Neuron (in vitro differentiated cells): ENCODE measurements at regions not wholly inside any gene's neighbourhood (a gene's known extent, or its start where the extent isn't known, plus 50 kb on each side); places are given as distances from the start of the nearest gene placed in this dataset.
A peak's percentile ranks its signal among the peaks of the same experiment; 100 is the strongest.

Experiments used
- H2AFZ ChIP-seq: one replicate; pipeline ENCODE4 v1.6.1; 2013; ENCODE audit warnings: low read depth, mild to moderate bottlenecking, inconsistent platforms, low read length, moderate library complexity
- H3K27me3 ChIP-seq: one replicate; pipeline ENCODE4 v1.6.1; 2013; ENCODE audit warnings: low read length; ENCODE audit not compliant: insufficient read depth
- H3K36me3 ChIP-seq: one replicate; pipeline ENCODE4 v1.6.1; 2013; ENCODE audit warnings: low read length; ENCODE audit not compliant: insufficient read depth
- H3K4me1 ChIP-seq: one replicate; pipeline ENCODE4 v1.6.1; 2013; ENCODE audit warnings: low read length; ENCODE audit not compliant: insufficient read depth
- H3K4me3 ChIP-seq: 2 replicates; pipeline ENCODE4 v1.5.1; 2013; ENCODE audit warnings: mild to moderate bottlenecking, low read length, moderate library complexity
- H3K9me3 ChIP-seq: one replicate; pipeline ENCODE4 v1.6.1; 2013; ENCODE audit warnings: low read length

GRCh38 chr11:43578346-43579170 is 102.0 kb upstream of the HSD17B12 start:
- H3K27me3 ChIP-seq, result peaks cover 69% of the 10 kb centered on the region
- peak overlapping the region; percentile 53 for H3K4me3 ChIP-seq
- H2AFZ ChIP-seq, result no peak overlapping the region
- no peaks in the 10 kb centered on the region for H3K36me3 ChIP-seq
- peaks cover 58% of the 10 kb centered on the region for H3K4me1 ChIP-seq
- H3K9me3 ChIP-seq, result no peaks in the 10 kb centered on the region

- Histone ChIP-seq H2AFZ (peak overlapping the region; percentile 88), H3K4me1 (peaks cover 52% of the 10 kb centered on the region), H3K9me3 (no peaks in the 10 kb centered on the region), H3K27me3 (peaks cover 70% of the 10 kb centered on the region), H3K4me3 (peak overlapping the region; percentile 53), H3K36me3 (no peaks in the 10 kb centered on the region)
Measured at GRCh38 chr11:43579171-43579918, 101.2 kb upstream of the HSD17B12 start.

GRCh38 chr11:43579919-43580276 is 100.6 kb upstream of the HSD17B12 start:
- H2AFZ ChIP-seq, result no peak overlapping the region
- H3K9me3 ChIP-seq, result no peaks in the 10 kb centered on the region
- H3K4me1 ChIP-seq, result peaks cover 46% of the 10 kb centered on the region
- peaks cover 73% of the 10 kb centered on the region for H3K27me3 ChIP-seq
- no peaks in the 10 kb centered on the region for H3K36me3 ChIP-seq
- H3K4me3 ChIP-seq, result peak overlapping the region; percentile 53

GRCh38 chr11:43580735-43581369 is 99.7 kb upstream of the HSD17B12 start:
- Histone ChIP-seq H3K4me1 (peaks cover 44% of the 10 kb centered on the region), H2AFZ (peak overlapping the region; percentile 63), H3K27me3 (peaks cover 78% of the 10 kb centered on the region), H3K9me3 (no peaks in the 10 kb centered on the region), H3K4me3 (peak overlapping the region; percentile 30), H3K36me3 (no peaks in the 10 kb centered on the region)

- H3K36me3 ChIP-seq, result no peaks in the 10 kb centered on the region
- H3K9me3 ChIP-seq, result no peaks in the 10 kb centered on the region
- H3K27me3 ChIP-seq, result peaks cover 83% of the 10 kb centered on the region
- H3K4me3 ChIP-seq, result peak overlapping the region; percentile 30
- peak overlapping the region; percentile 63 for H2AFZ ChIP-seq
- peaks cover 37% of the 10 kb centered on the region for H3K4me1 ChIP-seq
Measured at GRCh38 chr11:43581370-43582023, 99.0 kb upstream of the HSD17B12 start.

- Histone ChIP-seq H3K27me3 (peaks cover 81% of the 10 kb centered on the region), H3K4me1 (peaks cover 30% of the 10 kb centered on the region), H3K4me3 (no peak overlapping the region), H3K9me3 (no peaks in the 10 kb centered on the region), H2AFZ (no peak overlapping the region), H3K36me3 (no peaks in the 10 kb centered on the region)
Measured at GRCh38 chr11:43582024-43582862, 98.3 kb upstream of the HSD17B12 start.

GRCh38 chr11:43582863-43583462 is 97.6 kb upstream of the HSD17B12 start:
- H3K4me3 ChIP-seq, result no peak overlapping the region
- H3K27me3 ChIP-seq, result peaks cover 80% of the 10 kb centered on the region
- peaks cover 23% of the 10 kb centered on the region for H3K4me1 ChIP-seq

GRCh38 chr11:43583548-43583947 is 97.0 kb upstream of the HSD17B12 start:
- H3K27me3 ChIP-seq, result peaks cover 74% of the 10 kb centered on the region
- H3K36me3 ChIP-seq, result no peaks in the 10 kb centered on the region
- peaks cover 17% of the 10 kb centered on the region for H3K4me1 ChIP-seq
- no peak overlapping the region for H2AFZ ChIP-seq
- H3K9me3 ChIP-seq, result no peaks in the 10 kb centered on the region
- no peak overlapping the region for H3K4me3 ChIP-seq

More at GRCh38 chr11:43582863-43583462, 97.6 kb upstream of the HSD17B12 start:
- no peaks in the 10 kb centered on the region for H3K9me3 ChIP-seq
- H2AFZ ChIP-seq, result no peak overlapping the region
- H3K36me3 ChIP-seq, result no peaks in the 10 kb centered on the region

GRCh38 chr11:43585877-43586608 is 94.5 kb upstream of the HSD17B12 start:
- H3K9me3 ChIP-seq, result no peaks in the 10 kb centered on the region
- peaks cover 63% of the 10 kb centered on the region for H3K27me3 ChIP-seq

GRCh38 chr11:43589601-43590250 is 90.8 kb upstream of the HSD17B12 start:
- Histone ChIP-seq H3K9me3 (no peaks in the 10 kb centered on the region), H3K27me3 (peaks cover 32% of the 10 kb centered on the region), H2AFZ (no peak overlapping the region), H3K4me3 (no peak overlapping the region), H3K4me1 (no peaks in the 10 kb centered on the region), H3K36me3 (no peaks in the 10 kb centered on the region)

More at GRCh38 chr11:43585877-43586608, 94.5 kb upstream of the HSD17B12 start:
- no peaks in the 10 kb centered on the region for H3K36me3 ChIP-seq
- H3K4me3 ChIP-seq, result no peak overlapping the region
- H3K4me1 ChIP-seq, result peaks cover 7% of the 10 kb centered on the region
- H2AFZ ChIP-seq, result no peak overlapping the region

- H3K4me3 ChIP-seq, result no peak overlapping the region
- H3K4me1 ChIP-seq, result no peaks in the 10 kb centered on the region
- no peaks in the 10 kb centered on the region for H3K9me3 ChIP-seq
- H2AFZ ChIP-seq, result no peak overlapping the region
- peaks cover 2% of the 10 kb centered on the region for H3K27me3 ChIP-seq
- H3K36me3 ChIP-seq, result no peaks in the 10 kb centered on the region
Measured at GRCh38 chr11:43601511-43601910, 79.0 kb upstream of the HSD17B12 start.
